ENCODE measurements at regions not wholly inside any gene's neighbourhood (a gene's known extent, or its start where the extent isn't known, plus 50 kb on each side); places are given as distances from the start of the nearest gene placed in this dataset.
"Not testable (repeated sequence)": the region's sequence is repeated elsewhere in the genome, so short reads cannot be mapped to it uniquely, and the experiment has no call there.

- Histone ChIP-seq H3K27me3 (replicated peaks; ENCODE audit: control insufficient read depth, insufficient read depth, low read length) (no peaks in the 10 kb centered on the region), H3K4me3 (replicated peaks; ENCODE audit: low read depth, low read length) (no peak overlapping the region), H3K36me3 (ENCODE audit: control insufficient read depth, insufficient read depth, low read length) (no peaks in the 10 kb centered on the region)
- no peak for DNase-seq (ENCODE audit: extremely low read depth, insufficient read length)
- no peak for TF ChIP-seq CTCF (IDR thresholded peaks at IDR 0.05; ENCODE audit: insufficient read depth, low read length, poor library complexity, severe bottlenecking)
Observed at GRCh38 chr13:55029280-55029679, 2000.7 kb downstream of the OLFM4 start.

DNA sequence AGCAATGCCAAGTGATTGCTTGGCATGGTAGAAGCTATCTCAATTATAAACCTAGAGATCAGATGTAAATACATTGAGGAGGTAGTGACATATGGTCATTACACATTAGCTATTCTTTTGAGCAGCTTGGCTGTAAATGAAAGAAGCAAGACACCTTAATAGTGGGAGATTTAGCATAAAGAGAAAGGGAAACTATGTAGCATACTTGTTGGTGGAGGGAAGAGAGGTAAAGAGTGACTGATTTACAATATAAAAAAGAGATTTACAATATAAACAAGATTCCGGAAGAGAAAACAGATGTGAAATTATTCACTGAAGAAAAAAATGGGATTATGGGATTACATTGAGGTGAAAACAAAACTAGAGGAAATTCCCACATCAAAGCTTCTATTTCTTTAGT is 2009.6 kb downstream of the OLFM4 start:
- DNase-seq (ENCODE audit: extremely low read depth, insufficient read length), result no peak
- no peak overlapping the region for H3K4me3 ChIP-seq (replicated peaks; ENCODE audit: low read depth, low read length)
- no peaks in the 10 kb centered on the region for H3K27me3 ChIP-seq (replicated peaks; ENCODE audit: control insufficient read depth, insufficient read depth, low read length)
- no peak for TF ChIP-seq CTCF (IDR thresholded peaks at IDR 0.05; ENCODE audit: insufficient read depth, low read length, poor library complexity, severe bottlenecking)
- H3K36me3 ChIP-seq (ENCODE audit: control insufficient read depth, insufficient read depth, low read length), result no peaks in the 10 kb centered on the region

DNA sequence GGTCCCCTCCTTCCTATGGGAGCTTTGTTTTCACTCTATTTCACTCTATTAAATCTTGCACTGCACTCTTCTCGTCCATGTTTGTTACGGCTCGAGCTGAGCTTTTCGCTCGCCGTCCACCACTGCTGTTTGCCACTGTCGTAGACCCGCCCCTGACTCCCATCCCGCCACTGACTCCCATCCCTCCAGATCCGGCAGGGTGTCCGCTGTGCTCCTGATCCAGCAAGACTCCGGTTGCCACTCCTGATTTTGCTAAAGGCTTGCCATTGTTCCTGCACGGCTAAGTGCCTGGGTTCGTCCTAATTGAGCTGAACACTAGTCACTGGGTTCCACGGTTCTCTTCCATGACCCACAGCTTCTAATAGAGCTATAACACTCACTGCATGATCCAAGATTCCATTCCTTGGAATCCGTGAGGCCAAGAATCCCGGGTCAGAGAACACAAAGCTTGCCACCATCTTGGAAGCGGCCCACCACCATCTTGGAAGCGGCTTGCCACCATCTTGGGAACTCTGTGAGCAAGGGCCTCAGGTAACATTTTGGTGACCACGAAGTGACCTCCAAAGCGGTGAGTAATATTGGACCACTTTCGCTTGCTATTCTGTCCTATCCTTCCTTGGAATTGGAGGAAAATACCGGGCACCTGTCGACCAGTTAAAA is 2025.4 kb downstream of the OLFM4 start:
- H3K27me3 ChIP-seq (replicated peaks; ENCODE audit: control insufficient read depth, insufficient read depth, low read length); DNase-seq (ENCODE audit: extremely low read depth, insufficient read length); H3K36me3 ChIP-seq (ENCODE audit: control insufficient read depth, insufficient read depth, low read length); H3K4me3 ChIP-seq (replicated peaks; ENCODE audit: low read depth, low read length): not testable (repeated sequence)

DNA sequence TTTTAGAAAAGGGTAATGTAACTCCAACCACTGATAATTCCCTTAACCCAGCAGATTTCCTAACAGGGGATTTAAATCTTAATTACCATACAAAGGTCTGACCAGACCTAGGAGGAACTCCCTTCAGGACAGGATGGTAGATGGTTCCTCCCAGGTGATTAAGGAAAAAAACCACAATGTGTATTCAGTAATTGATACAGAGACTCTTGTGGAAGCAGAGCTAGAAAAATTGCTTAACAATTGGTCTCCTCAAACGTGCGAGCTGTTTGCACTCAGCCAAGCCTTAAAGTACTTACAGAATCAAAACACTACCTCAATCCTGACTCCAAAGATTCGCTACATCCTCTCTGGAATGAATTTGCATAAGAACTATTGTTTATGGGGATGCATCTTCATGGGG is 2027.1 kb downstream of the OLFM4 start:
- not testable (repeated sequence) for DNase-seq (ENCODE audit: extremely low read depth, insufficient read length); H3K36me3 ChIP-seq (ENCODE audit: control insufficient read depth, insufficient read depth, low read length); H3K4me3 ChIP-seq (replicated peaks; ENCODE audit: low read depth, low read length)

GRCh38 chr13:55062662-55063061 is 2034.0 kb downstream of the OLFM4 start:
- DNase-seq (ENCODE audit: extremely low read depth, insufficient read length), result no peak
- Histone ChIP-seq H3K36me3 (ENCODE audit: control insufficient read depth, insufficient read depth, low read length) (no peaks in the 10 kb centered on the region), H3K27me3 (replicated peaks; ENCODE audit: control insufficient read depth, insufficient read depth, low read length) (no peaks in the 10 kb centered on the region), H3K4me3 (replicated peaks; ENCODE audit: low read depth, low read length) (no peak overlapping the region)
- TF ChIP-seq CTCF (IDR thresholded peaks at IDR 0.05; ENCODE audit: insufficient read depth, low read length, poor library complexity, severe bottlenecking), result no peak

More for the DNA sequence above, 2027.1 kb downstream of the OLFM4 start:
- H3K27me3 ChIP-seq (replicated peaks; ENCODE audit: control insufficient read depth, insufficient read depth, low read length), result not testable (repeated sequence)

DNA sequence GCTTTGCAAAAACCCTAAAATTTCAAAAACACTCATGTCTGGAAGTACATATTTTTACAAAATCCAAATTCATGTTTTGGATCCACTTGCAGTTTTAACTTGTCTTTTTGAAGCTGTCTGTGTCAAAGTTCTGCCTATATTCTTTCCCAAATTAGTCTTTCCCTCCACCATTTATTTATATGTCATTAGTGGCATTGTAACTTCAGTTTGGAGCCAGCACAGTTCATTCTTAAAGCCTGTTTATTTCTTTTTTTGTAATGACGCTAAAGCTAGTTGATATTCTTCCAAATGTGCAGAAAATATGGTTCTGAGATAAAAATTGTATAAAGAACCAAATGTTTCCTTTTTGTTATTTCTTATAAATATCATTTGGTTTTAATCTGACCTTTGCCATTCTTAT is 2039.3 kb downstream of the OLFM4 start:
- no peak for TF ChIP-seq CTCF (IDR thresholded peaks at IDR 0.05; ENCODE audit: insufficient read depth, low read length, poor library complexity, severe bottlenecking)
- no peak overlapping the region for H3K4me3 ChIP-seq (replicated peaks; ENCODE audit: low read depth, low read length)

DNA sequence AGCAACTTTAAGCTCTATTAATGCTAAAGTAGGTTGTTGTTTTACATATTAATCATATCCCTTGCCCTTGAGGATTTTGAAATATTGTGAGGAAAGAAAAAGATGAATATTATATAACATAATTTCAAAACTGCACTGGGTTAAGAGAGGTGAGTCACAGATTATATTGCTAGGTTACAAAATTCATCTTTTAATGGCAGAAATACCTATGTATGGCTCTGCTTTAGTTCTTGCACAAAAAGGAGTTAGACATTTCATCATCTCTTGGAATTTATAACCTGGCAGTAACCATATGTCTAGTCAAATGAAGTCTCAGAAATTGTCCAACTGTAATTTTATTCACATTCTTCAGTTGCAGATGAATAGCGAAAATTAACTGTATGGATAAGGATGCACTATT is 2041.1 kb downstream of the OLFM4 start:
- TF ChIP-seq CTCF (IDR thresholded peaks at IDR 0.05; ENCODE audit: insufficient read depth, low read length, poor library complexity, severe bottlenecking), result no peak
- Histone ChIP-seq H3K36me3 (ENCODE audit: control insufficient read depth, insufficient read depth, low read length) (no peaks in the 10 kb centered on the region), H3K27me3 (replicated peaks; ENCODE audit: control insufficient read depth, insufficient read depth, low read length) (no peaks in the 10 kb centered on the region), H3K4me3 (replicated peaks; ENCODE audit: low read depth, low read length) (no peak overlapping the region)
- no peak for DNase-seq (ENCODE audit: extremely low read depth, insufficient read length)

More for the DNA sequence above, 2039.3 kb downstream of the OLFM4 start:
- Histone ChIP-seq H3K27me3 (replicated peaks; ENCODE audit: control insufficient read depth, insufficient read depth, low read length) (no peaks in the 10 kb centered on the region), H3K36me3 (ENCODE audit: control insufficient read depth, insufficient read depth, low read length) (no peaks in the 10 kb centered on the region)
- DNase-seq (ENCODE audit: extremely low read depth, insufficient read length), result no peak

All from GM06990 (cell line).